HG02885 (cell line): ENCODE measurements at regions not wholly inside any gene's neighbourhood (a gene's known extent, or its start where the extent isn't known, plus 50 kb on each side); places are given as distances from the start of the nearest gene placed in this dataset.
"Not testable (repeated sequence)": the region's sequence is repeated elsewhere in the genome, so short reads cannot be mapped to it uniquely, and the experiment has no call there.

ENCODE experiments used
- ATAC-seq: cut with Tn5 transposase; IDR thresholded peaks from one replicate; pipeline ENCODE4 v1.9.1; 2021; ENCODE audit warnings: mild to moderate bottlenecking; ENCODE audit not compliant: unreplicated experiment, poor library complexity

- ATAC-seq = no peak
These were observed 63.1 kb upstream of the UNC93A start for GRCh38 chr6:167227984-167228383.

DNA sequence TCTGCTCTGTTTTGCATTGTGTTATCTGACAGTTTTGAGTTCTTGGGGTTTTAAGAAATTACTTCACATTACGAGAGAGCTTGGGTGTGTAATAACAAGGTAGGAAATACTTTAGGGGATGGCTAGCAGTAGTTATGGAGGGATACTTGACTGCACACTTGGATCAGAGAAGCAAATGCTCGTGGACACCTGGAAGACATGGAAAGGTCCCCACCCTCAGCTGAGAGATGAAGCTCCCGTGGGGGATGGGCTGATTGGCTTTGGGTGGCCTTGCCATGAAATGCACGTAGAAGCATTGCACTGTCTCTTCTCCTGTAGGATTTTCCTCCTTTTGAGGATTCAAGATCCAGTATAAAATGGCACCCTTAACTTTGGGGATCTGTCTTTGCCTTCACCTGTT, 61.5 kb upstream of the UNC93A start:
- ATAC-seq = no peak

DNA sequence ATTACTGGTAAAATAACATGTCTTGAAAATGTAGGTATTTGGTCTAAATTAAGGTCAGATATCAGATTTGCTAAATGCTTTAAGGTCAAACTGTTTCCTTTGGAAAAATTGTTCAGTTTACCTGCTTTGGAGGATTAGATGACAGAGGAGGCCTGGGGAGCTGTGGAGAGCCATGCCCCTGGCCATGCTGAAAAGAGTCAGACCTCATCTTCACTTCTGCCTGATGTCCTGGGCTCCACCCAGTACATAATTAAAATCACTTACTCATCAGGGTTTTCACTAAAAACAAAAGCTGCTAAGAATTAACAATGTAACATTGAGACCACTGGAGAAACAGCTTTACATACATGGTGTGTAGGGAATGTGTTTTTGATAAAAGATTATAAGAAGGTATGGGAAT, 60.8 kb upstream of the UNC93A start:
- no peak for ATAC-seq

GRCh38 chr6:167232356-167232755, 58.8 kb upstream of the UNC93A start:
- ATAC-seq = no peak

GRCh38 chr6:167233490-167233889, 57.6 kb upstream of the UNC93A start:
- ATAC-seq = no peak

DNA sequence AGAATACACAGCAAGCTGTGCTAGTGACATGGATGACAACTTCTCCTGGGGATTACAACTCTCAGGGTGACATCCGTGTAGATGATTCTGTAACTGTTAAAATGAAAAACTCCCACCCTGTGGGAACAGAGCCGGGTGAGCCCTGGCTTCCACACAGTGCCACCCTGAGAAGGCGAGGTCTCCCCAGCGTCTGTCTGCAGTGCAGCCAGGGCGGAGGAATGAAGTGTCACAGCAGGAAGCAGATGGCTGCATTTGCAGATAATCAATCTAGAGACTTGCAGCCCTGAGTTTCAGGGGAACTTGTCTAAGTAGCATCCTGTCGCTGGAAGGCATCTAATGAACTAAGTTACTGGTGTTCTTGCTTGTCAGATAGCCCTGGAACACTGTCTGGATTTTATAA, 56.5 kb upstream of the UNC93A start:
- not testable (repeated sequence) for ATAC-seq

- ATAC-seq = no peak
These were observed 56.1 kb upstream of the UNC93A start for GRCh38 chr6:167235005-167235404.

- no peak for ATAC-seq
These were observed 55.5 kb upstream of the UNC93A start for GRCh38 chr6:167235421-167236238.

DNA sequence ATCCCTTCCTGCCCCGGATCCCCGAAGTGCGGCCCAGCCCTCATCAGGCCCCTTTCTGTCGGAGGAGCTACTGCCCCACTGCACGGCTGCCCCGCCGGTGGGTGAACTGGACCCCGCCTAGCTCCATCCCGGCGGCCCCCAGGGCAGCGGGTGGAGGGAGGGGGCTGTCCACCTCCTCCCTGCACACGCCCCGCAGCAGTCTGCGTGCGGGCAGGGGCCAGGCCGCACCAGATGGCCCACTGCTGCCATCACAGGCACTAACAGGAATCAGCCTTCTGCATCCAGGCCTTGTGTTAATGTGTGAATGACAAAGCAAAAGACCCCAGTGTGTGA, 54.9 kb upstream of the UNC93A start:
- no peak for ATAC-seq

- ATAC-seq = no peak
These were observed 53.5 kb upstream of the UNC93A start for GRCh38 chr6:167237438-167238145.

DNA sequence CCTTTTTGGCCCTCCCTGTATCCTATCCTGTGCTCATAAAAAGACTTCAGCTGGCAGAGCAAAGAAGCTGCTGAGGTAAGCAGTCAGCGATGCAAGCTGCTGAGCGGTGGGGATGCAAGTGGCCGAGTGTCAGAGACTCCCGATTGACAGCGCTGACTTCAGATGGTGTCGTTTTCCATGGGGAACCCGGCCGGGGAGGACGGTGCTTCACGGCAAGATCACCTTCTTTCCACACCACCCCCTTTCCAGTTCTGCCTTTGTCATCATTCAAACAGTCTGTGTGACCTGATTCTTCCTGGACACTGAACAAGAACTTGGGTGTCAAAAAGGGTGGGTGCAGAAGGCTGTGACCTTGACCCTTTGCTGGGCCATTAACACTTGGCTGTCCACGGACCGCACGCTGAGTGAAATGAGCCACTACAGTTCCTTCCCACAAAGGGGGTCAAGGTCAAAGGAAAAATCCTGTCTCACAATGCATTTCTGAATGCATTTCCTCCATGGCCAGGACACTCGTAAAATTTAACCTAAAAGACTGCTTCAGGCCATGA, 52.9 kb upstream of the UNC93A start:
- no peak for ATAC-seq

GRCh38 chr6:167238694-167239467, 52.2 kb upstream of the UNC93A start:
- ATAC-seq = no peak

DNA sequence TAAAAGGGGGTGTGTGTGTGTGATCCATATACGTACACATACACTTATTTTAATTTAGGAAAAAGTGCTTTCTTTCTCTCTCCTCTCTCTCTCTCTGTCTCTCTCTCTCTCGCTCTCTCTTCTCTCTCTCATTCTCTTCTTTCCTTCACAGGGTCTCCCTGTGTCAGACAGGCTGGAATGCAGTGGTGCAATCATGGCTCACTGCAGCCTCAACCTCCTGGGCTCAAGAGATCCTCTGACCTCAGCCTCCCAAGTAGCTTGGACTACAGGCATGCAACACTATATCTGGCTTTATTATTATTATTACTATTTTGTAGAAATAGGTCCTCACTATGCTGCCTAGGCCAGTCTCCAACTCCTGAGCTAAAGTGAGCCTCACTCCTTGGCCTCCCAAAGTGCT, 51.6 kb upstream of the UNC93A start:
- ATAC-seq = not testable (repeated sequence)

DNA sequence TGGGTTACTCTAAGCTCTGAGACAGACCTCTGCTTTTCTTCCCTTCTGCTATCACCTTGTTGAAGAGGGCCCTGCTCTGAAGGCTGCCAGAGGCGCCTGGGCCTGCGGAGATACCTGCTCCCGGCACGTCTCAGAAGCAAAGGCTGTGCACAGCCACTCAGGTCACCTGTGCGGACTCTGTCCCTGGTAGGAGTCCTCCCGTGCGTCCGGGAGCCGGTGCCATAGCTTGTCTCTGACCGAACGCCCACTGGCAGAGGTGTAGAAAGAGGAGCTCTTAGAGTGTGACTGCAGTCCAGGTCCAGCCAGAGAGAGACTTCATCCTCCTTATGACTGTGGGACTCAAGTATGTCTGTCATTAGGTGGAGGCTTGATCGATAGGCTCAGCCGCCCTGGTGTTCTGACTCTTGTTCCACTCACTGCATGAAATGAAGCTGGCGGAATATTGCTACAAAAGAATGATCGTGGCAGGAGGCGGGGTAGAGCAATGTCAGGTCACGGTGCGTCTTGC, 51.0 kb upstream of the UNC93A start:
- no peak for ATAC-seq
